GM19455 (cell line): ENCODE measurements at regions not wholly inside any gene's neighbourhood (a gene's known extent, or its start where the extent isn't known, plus 50 kb on each side); places are given as distances from the start of the nearest gene placed in this dataset.
"Not testable (repeated sequence)": the region's sequence is repeated elsewhere in the genome, so short reads cannot be mapped to it uniquely, and the experiment has no call there.

Experiments used
- ATAC-seq: cut with Tn5 transposase; IDR thresholded peaks from one replicate; pipeline ENCODE4 v1.9.1; 2021; ENCODE audit not compliant: unreplicated experiment

DNA sequence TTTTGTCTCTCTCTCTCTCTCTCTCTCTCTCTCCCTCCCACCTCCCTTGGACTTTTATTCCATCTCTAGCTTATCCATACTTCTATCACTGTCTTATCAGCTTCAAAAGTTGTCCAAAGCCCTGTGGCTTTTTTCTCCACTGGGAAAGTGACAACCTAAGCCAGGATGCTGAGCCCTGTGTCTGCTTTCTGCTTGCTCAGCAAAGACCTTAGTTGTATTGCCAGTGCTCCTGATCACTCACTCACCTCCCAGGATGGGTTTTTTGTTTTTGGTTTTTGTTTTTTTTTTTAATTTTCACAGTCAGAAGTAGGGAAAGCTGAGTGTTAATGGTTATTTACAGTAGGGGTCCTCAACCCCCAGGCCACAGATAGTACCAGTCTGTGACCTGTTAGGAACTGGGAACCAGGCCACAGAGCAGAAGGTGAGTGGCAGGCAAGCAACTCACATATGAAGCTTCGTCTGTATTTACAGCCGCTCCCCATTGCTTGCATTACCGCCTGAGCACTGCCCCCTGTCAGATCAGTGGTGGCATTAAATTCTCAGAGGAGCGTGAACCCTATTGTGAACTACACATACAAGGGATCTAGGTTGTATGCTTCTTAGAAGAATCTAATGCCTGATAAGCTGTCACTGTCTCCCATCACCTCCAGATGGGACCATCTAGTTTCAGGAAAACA is 125.0 kb upstream of the ID4 start:
- no peak for ATAC-seq

DNA sequence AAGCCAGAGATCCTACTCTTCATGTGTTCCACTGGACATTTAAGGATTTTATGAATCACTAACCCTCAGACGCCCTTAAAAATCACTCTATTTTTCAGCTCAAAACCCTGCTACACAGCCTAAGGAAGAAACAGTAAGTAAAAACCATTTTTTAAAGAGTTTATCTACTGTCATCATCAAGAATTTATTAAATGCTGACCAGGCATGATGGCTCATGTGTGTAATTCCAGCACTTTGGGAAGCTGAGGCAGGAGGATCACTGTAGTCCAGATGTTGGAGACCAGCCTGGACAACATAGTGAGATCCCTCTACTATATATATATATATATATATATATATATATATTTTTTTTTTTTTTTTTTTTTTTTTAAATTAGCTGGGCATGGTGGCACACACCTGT is 124.2 kb upstream of the ID4 start:
- no peak for ATAC-seq

DNA sequence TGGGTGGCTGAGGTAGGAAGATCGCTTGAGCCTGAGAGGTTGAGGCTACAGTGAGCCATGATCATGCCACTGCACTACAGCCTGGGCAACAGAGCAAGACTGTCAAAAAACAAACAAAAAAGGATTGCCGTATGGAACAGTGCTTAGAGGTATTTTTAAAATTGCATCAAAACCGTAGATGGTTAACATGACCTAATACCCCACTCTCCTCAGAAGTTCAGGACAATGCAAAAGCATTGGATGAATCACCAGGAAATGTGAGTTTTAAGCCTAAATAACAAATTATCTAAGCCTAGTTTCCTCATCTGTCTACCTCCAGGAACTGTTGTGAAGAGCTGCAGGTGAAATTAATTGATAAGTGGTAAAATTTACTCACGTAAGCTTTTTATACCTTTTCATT is 123.8 kb upstream of the ID4 start:
- ATAC-seq = no peak

DNA sequence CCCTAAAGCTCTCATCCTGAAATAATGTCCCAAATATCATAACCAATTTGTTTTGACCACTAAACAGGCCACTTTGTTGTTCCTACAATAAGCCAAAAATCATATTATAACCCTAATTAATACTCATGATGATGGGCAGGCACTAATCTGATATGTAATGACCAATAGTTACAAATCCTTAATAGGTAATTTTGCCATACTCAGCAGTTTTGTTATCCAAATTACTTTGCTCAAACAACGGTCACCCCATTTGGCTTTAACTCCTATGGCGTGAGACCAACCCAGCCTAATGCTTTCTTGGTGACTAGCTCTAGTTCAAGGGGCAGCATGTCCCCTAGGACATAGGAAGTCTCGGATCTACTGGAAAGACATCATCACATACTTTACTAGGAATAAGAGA is 123.2 kb upstream of the ID4 start:
- ATAC-seq = no peak

DNA sequence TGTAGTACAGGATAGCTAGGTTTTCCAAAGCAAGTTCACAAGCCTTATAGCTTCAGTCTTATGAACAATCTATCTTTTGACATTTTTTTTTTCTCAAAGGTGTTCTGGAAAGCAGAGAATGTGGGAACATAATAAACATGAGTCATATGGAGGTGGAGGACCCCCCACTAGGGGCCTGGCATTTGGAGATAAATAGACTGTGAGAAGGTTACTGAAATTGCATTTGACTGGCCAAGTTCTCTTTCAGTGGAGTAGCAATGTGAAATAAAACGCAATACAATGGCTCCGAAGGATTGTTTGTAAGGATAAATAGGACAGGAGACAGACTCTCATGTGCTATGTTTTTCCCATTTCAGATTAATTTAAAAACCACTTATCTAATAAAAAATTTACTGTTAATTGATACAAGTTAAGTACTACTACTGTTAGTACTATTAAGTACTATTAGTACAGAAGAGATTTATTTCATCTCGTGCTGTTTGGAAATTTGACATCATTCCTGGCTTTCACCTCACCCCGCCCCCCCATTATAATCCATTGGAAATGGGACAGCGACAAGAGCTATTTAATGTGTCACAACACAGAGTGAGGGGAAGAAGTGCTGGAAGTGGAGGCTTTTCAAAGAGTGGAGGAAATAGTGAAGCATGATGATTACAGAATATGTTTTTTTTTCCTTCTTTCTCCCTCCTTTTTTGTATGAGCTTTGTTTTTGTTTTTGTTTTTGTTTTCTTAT is 122.6 kb upstream of the ID4 start:
- ATAC-seq = no peak

DNA sequence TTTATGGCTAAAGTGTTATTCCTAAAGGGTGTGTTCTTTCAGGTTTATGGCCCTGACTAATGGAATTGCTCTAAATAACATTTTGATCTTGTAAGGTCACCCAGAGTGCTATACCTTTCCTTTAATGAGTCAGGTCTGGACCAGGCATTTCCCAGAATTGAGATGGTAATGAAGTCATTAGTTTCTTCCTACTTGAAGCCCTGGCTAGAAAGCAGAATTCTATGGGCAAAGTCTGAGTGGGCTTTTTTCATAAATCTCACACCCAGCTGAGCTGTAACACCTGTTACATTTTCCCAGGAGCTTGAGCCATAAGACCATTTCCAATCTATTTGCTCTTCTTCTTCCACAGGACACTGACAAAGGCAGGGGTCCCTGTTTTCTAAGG is 122.0 kb upstream of the ID4 start:
- no peak for ATAC-seq

DNA sequence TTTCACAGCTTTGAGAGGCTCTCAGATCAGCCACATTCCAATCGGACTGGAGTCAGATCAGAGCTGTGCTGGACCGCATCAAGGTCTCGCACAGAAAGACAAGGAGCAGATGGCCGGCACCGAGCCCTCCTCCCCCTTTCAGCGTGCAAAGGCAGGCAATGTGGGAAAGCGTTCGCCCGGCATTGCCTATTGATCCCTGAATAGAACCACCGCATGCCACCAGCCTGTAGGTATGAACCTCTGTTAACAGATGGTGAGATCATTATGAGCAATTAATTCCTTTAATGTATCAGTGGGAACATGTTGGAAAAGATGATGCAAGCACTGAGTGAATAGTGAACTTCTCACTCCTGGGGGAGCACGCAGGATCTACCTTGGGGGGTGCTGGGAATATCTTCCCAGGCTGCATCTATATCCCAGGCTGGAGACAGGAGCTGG is 117.5 kb upstream of the ID4 start:
- ATAC-seq = no peak

DNA sequence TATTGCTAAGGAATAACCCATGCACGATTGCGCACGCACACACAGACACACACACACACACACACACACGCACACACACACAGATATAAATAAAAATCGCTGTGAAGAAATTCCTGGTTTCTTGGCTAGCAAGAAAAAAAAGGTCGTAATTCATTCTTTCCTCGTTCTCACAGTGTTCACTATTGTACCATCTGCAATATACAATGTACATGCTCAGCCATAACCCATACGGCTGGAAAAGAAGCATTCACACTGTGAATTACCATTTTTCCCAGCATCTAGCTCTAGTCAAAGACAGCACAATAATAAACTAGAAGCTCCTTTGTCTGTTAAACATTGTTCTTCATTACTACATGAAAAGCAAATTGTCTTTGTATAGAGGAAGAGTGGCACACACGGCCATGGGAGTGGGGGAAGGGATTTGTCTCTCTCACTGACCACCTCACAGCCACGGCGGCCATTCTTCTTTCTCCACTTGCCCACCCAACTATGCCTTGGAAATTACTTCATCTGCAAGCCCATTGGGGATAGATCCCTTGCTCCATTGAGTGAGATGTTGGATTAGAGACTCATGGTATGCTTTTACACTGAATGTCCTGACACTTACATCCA is 115.3 kb upstream of the ID4 start:
- no peak for ATAC-seq

DNA sequence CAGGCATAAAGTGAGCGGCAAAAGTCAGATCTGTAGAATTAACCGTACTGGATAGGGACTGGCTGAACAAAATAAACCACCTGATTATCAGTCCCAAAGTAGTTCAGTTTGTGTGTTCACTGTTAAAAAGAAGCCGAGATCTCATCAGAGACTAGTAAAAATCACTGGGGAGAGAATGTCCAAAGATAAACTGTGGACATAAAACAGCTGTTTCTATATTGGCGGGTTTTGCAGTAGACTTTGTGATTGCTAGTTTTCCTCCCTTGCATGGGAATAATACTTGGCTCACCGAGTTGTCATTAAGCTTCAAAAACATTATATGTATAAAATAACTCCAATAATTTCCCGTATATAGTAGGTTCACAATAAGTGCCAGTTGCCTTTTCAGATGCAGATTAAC is 114.2 kb upstream of the ID4 start:
- ATAC-seq = no peak

DNA sequence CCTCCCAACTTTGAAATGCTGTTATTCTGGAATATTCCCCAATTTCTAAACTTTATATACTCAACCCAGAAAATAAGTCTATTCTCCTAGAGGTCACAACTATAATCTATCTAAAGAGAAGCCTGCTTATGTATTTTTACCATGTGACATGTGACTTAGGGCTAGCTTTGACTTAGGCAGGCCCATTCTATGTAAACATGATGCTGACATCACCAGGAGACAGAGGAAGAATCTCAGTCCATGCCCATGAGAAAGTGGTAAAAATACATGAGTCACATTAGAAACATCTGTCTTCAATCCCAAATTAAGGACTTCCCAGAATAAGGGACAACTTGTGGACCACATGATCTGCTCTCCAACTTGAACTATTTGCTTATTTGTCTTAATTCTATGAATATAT is 113.6 kb upstream of the ID4 start:
- no peak for ATAC-seq

DNA sequence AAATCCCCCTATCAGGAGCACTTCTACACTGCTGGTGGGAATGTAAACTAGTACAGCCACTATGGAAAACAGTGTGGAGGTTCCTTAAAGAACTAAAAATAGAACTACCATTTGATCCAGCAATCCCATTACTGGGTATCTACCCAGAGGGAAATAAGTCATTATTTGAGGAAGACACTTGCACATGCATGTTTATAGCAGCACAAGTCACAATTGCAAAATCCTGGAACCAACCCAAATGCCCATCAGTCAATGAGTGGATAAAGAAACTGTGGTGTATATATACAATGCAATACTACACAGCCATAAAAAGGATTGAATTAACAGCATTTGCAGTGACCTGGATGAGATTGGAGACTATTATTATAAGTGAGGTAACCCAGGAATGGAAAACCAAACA is 111.7 kb upstream of the ID4 start:
- not testable (repeated sequence) for ATAC-seq

DNA sequence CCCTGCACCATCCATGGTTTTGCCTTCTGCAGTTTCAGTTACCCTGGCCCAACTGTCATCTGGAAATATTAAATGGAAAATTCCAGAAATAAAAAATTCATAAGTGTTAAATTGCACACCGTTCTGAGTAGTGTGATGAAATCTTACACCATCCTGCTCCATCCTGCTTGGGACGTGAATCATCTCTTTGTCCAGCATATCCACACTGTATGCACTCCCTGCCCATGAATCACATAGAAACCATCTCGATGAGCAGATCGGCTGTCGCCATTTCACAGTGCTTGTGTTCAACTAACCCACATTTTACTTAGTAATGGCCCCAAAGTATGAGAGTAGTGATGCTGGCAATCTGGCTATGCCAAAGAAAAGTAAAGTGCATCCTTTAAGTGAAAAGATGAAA is 105.9 kb upstream of the ID4 start:
- no peak for ATAC-seq

DNA sequence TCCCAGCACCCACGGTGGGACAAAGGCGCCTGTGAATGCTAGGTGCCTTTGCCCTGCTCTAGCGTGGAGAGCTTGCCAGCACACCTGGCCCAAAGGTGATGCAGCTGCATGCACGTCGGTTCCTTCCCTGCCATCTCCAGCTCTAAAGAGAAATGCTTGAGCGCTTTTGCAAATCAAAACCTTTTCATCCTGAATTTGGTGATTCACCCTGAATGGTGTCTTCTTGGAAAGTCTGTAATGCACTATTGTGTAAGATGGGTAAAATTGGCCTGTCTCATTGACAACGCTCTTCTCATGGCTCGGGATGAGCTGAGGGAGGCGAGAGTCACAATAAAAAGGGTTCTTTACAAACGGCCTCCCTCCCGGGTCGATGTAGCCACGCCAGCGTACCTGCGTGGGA is 103.1 kb upstream of the ID4 start:
- ATAC-seq = no peak

DNA sequence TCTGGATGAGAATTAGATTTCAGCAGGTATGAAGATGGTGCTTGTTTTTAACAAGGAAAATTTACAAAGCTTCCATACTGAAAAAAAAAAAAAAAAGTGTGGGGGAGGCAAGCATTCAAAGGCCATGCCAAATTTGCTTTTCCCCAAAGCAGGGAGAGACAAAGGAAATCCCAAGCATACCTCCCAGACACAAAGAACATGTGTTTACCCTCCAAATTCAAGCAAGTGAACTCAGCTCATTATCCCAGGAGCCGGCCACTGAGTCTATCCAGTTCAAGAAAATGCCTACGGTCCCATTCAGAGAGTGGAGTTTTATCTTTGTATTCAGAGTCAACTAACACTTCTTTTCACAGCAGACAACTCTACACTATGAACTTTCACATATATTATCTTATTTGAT is 102.7 kb upstream of the ID4 start:
- ATAC-seq = no peak

DNA sequence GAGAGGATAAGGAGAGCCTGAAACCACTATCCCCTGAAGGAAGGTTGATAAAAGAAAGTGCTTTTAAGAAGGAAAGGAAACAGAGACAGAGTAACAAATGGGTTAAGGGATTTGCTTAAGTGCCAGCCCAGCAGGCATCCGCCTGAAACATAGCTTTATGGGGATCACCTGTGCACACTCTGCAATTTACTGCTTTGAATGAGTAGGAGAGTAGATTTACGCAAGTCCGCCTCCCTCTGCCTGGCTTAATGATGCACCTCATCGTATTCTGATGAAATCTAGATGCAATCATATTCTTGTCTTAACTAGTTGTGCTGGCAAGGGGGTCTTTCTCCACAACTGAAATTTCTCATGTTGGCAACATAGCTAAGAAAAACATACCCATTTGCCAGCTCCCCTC is 101.1 kb upstream of the ID4 start:
- ATAC-seq = no peak

DNA sequence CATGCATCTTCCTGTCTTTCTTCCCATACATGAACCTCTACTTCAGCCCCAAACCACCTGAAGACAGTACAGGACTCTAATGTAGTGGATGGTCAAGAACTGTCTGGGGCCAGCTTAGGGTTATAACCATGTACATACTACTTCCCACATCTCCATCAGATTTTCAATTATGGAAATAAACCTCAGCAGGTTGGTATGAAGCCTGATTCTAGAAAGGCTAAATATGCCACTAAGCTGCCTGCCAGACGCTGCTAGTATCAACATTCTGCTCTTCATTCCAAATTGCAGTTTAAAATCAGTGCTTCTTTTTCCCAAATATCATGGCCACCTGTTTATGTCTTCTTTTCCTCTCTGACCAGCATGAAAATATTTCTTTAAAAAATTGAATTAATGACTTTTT is 99.2 kb upstream of the ID4 start:
- no peak for ATAC-seq

DNA sequence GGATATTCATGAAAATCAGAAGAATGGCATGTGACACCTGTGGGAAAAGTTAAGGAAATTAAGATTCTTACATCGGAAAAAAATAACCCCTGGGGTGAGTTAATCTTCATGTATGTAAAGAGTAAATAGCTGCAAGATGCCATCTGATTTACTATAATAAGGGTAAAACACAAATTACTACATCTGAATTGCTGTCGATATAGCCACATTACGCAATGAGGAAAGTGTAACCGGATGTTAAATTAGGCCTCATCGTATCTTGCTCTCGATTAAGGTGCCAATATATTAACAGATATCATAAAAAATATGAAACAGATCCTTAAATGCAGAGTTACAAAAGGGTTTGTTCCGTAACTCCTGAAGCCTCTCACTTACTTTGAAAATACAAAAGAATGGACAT is 87.4 kb upstream of the ID4 start:
- ATAC-seq = no peak

DNA sequence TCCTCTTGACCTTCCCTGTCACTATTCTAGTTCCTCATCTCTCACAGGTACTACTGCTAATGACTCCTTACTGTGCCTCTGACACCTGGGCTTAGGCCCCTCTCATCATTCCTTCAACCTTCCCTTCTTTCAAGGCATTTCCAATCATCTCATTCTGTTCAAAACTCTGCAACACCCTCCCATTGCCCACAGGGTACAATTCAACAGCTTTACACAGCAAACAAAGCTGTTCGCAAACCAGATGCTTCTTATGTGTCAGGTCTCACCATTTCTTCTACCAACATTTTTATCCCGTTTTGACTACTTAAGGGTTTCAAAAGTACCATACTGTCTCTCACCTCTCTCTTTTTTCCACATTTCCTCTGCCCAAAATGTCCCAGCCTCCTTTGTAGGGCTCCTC is 84.4 kb upstream of the ID4 start:
- no peak for ATAC-seq

DNA sequence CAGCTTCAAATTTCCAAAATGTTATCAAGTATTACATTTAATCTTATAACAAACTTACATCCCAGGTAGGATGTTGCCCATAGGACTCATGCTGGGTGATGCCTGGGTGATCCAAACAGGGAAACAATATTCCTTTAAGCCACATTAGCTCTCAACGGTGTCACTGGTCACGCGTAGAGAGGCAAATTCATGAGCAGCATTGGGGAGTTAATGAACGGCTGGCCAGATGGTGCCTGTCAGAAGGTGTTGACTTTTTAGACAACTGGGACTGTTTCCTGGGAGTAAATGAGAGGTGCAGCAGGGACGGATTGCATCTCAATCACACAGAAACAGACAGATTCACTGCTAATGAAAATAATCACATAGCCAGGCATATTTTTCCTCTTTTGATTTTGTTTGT is 83.3 kb upstream of the ID4 start:
- no peak for ATAC-seq

DNA sequence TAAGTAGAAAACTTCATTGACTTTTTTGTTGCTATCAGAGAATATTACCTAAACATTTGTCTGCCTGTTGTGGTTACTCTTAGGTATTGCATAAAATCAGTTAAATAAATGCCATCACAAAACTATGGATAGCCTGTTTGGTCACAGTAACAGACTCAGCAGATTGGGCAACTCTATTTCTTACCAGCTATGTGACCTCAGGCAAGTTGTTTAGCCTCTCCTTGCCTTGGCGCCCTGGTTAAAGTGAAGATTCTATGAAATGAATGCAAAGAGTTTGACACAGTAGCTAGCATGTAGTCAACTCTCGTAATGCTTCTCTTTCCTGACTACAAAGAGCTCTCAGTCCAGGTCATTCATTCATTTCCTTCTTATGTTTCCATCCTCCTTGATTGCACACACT is 82.5 kb upstream of the ID4 start:
- ATAC-seq = no peak

DNA sequence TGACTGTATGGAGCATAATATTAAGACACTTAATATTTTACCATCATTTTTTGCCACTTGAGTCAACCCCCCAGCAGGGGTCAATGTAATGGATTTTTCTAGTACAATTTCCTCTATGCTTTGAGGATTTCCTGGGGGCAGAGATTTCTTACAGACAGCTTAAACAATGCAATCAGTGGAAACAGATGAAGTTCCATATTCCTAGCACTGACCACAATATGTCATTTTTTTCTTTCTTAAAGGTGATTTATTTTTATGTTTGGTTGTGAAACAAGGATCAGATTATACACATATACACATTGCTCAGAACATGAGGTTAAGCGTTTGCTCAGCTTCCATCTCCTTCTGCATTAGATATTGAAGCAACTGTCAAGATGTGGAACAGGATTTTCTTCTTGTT is 82.0 kb upstream of the ID4 start:
- no peak for ATAC-seq

DNA sequence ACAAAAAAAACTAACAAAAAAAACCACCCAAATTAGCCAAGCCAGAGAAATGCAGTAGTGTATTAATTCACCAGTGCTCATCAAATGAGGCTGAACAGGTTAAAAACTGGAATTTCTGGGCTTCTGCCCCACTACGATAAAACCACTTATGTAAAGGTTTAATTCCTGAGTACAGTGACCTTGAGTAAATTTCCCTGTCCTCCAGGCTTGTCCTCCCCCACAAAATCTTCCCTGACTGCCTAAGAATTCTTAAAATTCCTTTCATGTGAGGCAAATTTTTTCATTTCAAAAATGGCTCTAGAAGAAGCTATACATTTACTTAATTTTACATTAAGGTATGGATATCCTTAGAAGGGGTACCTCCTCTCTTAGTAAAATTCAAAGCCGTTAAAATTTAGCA is 80.1 kb upstream of the ID4 start:
- ATAC-seq = no peak
